ENCODE measurements at regions not wholly inside any gene's neighbourhood (a gene's known extent, or its start where the extent isn't known, plus 50 kb on each side); places are given as distances from the start of the nearest gene placed in this dataset.

DNA sequence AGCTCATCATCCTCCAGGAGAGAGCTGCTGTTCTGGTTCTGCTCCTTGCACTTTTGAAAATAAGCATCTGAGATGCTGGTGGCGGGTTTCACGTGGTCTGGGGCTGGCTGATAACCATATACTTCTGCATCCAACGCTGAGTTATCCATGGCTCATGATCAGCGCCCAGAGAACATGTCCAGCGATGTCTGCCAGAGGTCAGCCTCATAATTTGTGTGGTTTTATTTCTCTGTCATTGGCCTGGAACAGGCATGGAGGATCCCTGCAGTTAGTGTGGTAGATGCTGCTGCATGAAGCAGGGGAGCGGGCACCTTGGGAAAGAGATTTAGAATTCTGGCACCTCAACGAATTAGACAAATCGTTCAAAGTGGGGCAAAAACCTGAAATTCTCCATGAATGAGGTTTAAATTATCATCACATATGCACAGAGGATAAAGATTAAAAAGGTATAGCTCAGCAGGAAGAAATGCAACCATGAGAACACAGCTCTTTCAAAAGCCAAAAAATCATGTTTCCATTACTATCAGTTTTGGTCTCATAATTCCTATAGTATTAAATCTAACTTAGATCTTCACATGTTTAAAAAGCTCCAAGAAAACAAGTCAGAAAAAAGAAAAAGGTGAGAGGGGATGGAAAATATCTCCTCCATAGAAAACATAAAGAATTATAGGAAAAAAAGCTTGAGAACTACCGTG, 157.2 kb downstream of the SOD2 start:
- Histone ChIP-seq H3K4me1 (no peaks in the 10 kb centered on the region), H3K27me3 (replicated peaks in 1 of 7) (no peaks in the 10 kb centered on the region), H3K27ac (no peak overlapping the region), H3K4me3 (no peak overlapping the region), H3K9me3 (no peaks in the 10 kb centered on the region), H3K36me3 (no peaks in the 10 kb centered on the region)
- no peak for TF ChIP-seq POLR2A (IDR thresholded peaks at IDR 0.05)
- no peak for TF ChIP-seq POLR2AphosphoS5 (IDR thresholded peaks at IDR 0.05)
- TF ChIP-seq, protein P1, sequence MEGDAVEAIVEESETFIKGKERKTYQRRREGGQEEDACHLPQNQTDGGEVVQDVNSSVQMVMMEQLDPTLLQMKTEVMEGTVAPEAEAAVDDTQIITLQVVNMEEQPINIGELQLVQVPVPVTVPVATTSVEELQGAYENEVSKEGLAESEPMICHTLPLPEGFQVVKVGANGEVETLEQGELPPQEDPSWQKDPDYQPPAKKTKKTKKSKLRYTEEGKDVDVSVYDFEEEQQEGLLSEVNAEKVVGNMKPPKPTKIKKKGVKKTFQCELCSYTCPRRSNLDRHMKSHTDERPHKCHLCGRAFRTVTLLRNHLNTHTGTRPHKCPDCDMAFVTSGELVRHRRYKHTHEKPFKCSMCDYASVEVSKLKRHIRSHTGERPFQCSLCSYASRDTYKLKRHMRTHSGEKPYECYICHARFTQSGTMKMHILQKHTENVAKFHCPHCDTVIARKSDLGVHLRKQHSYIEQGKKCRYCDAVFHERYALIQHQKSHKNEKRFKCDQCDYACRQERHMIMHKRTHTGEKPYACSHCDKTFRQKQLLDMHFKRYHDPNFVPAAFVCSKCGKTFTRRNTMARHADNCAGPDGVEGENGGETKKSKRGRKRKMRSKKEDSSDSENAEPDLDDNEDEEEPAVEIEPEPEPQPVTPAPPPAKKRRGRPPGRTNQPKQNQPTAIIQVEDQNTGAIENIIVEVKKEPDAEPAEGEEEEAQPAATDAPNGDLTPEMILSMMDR (IDR thresholded peaks at IDR 0.05 in 8 of 11, conservative IDR thresholded peaks at IDR 0.05 in 3 of 11), result no peak
- 84 to 93% (median 85%) methylated on average over 9 of the region's 9 CpGs for WGBS, 5 donors
- intact Hi-C loops (cut with DNase I; ENCODE audit: low total_unique reads), result no loop called here
- DNase-seq, result no peak

DNA sequence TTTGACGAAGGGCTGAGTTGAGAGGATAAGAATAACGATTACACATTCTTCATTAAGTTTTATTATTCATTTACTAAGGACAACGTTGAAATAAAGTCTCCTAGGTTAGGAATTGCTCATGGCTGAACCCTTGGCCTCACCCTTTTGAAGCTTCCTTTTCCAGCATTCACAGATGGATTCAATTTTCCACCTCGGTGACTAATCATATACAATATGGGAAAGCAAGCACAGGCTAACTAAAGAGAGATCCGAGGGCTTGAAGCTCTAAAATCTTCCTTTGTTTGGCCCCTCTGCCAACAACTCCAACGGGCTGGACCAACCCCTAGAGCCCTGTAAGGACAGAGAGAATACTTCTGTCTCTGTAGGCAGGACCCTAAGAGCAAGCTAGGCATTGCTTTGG, 159.5 kb downstream of the SOD2 start:
- H3K9me3 ChIP-seq, result no peaks in the 10 kb centered on the region
- H3K27ac ChIP-seq, result no peak overlapping the region
- no peaks in the 10 kb centered on the region for H3K27me3 ChIP-seq (replicated peaks in 1 of 7)
- H3K4me3 ChIP-seq, result no peak overlapping the region
- TF ChIP-seq, protein P1 (IDR thresholded peaks at IDR 0.05 in 8 of 11, conservative IDR thresholded peaks at IDR 0.05 in 3 of 11), result no peak
- TF ChIP-seq POLR2AphosphoS5 (IDR thresholded peaks at IDR 0.05), result no peak
- TF ChIP-seq POLR2A (IDR thresholded peaks at IDR 0.05), result no peak
- no peaks in the 10 kb centered on the region for H3K4me1 ChIP-seq
- DNase-seq, result no peak
- no peaks in the 10 kb centered on the region for H3K36me3 ChIP-seq
- intact Hi-C loops (cut with DNase I; ENCODE audit: low total_unique reads), result no loop called here
- WGBS, 5 donors, result 63 to 84% (median 71%) methylated on average over 6 of the region's 6 CpGs

DNA sequence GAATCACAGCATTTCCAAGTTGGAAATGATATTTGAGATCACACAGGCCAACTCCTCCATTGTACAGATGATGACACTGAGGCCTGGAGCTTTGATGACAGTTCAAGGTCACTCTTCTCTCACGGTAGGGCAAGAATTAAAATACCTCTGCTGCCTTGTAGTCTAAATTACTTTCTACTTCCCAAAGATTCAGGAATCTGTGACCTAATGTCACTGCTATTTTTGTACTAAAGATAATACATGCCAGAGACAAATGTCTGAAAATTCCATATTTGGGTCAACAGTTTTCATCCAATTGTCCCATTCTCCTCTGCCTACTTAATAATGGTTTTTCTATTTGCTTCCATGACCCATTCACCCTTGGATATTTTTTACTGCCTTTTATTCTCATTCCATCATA, 160.0 kb downstream of the SOD2 start:
- Histone ChIP-seq H3K4me1 (no peaks in the 10 kb centered on the region), H3K27me3 (replicated peaks in 1 of 7) (no peaks in the 10 kb centered on the region), H3K27ac (no peak overlapping the region), H3K36me3 (no peaks in the 10 kb centered on the region), H3K4me3 (no peak overlapping the region), H3K9me3 (no peaks in the 10 kb centered on the region)
- DNase-seq, result no peak
- intact Hi-C loops (cut with DNase I; ENCODE audit: low total_unique reads), result no loop called here
- 50 to 76% (median 71%) methylated on average over 1 of the region's 1 CpG for WGBS, 5 donors
- TF ChIP-seq, protein P1 (IDR thresholded peaks at IDR 0.05 in 8 of 11, conservative IDR thresholded peaks at IDR 0.05 in 3 of 11), result no peak
- TF ChIP-seq POLR2A (IDR thresholded peaks at IDR 0.05), result no peak
- no peak for TF ChIP-seq POLR2AphosphoS5 (IDR thresholded peaks at IDR 0.05)

DNA sequence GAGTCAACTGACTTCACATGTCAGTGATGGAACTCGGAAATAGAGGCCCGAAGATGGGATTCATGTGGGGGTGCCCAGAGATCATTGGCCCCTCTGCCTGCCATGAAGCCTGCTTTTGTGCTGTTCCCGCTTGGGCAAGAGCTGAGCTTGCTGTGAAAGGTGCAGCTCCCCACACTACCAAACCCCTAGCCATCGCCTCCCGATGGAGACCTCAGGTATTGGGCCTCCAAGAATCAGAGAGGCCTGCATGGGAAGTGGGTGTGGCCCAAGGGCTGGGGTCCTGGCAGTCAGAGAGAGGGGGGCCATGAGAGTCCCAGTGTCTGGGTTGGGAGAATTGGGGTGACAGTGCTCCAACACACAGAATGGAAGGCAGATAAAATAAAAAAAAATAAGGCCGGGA, 160.9 kb downstream of the SOD2 start:
- H3K36me3 ChIP-seq, result no peaks in the 10 kb centered on the region
- no peak for DNase-seq
- 81 to 95% (median 93%) methylated on average over 5 to 6 of the region's 6 CpGs for WGBS, 5 donors
- H3K9me3 ChIP-seq, result no peaks in the 10 kb centered on the region
- no peaks in the 10 kb centered on the region for H3K4me1 ChIP-seq
- no peak overlapping the region for H3K4me3 ChIP-seq
- intact Hi-C loops (cut with DNase I; ENCODE audit: low total_unique reads), result no loop called here
- no peak overlapping the region for H3K27ac ChIP-seq
- TF ChIP-seq POLR2A (IDR thresholded peaks at IDR 0.05) (no peak), POLR2AphosphoS5 (IDR thresholded peaks at IDR 0.05) (no peak)
- TF ChIP-seq, protein P1 (IDR thresholded peaks at IDR 0.05 in 8 of 11, conservative IDR thresholded peaks at IDR 0.05 in 3 of 11), result no peak
- H3K27me3 ChIP-seq (replicated peaks in 1 of 7), result no peaks in the 10 kb centered on the region

Data from spleen (tissue), 11 donors.